NB4 (cell line): ENCODE measurements at regions not wholly inside any gene's neighbourhood (a gene's known extent, or its start where the extent isn't known, plus 50 kb on each side); places are given as distances from the start of the nearest gene placed in this dataset.

ENCODE experiments used
- CTCF ChIP-seq: IDR thresholded peaks from one replicate; pipeline ENCODE4 v1.5.1; 2012; ENCODE audit warnings: low read depth, low read length
- MAX ChIP-seq: IDR thresholded peaks from 2 replicates; pipeline ENCODE4 v1.6.1; 2011; ENCODE audit warnings: low read depth, low read length
- POLR2A ChIP-seq: IDR thresholded peaks from 2 replicates; pipeline ENCODE4 v1.6.1; 2011; ENCODE audit warnings: mild to moderate bottlenecking; ENCODE audit not compliant: insufficient read length; ENCODE audit errors: extremely low read depth

- TF ChIP-seq CTCF (no peak), MAX (no peak), POLR2A (no peak)
Observed at GRCh38 chr2:228417526-228417925, 236.0 kb upstream of the SPHKAP start.
